Panc1 (cell line): ENCODE measurements at regions not wholly inside any gene's neighbourhood (a gene's known extent, or its start where the extent isn't known, plus 50 kb on each side); places are given as distances from the start of the nearest gene placed in this dataset.

ENCODE experiments used
- POLR2AphosphoS5 ChIP-seq: IDR thresholded peaks from 2 replicates; pipeline ENCODE4 v1.6.1; 2012; ENCODE audit warnings: mild to moderate bottlenecking, low read depth, low read length, moderate library complexity
- SIN3A ChIP-seq: IDR thresholded peaks from 2 replicates; pipeline ENCODE4 v1.6.1; 2012; ENCODE audit warnings: low read depth, mild to moderate bottlenecking, low read length, moderate library complexity, borderline replicate concordance; ENCODE audit not compliant: insufficient read depth
- TCF7L2 ChIP-seq: IDR thresholded peaks from 2 replicates; pipeline ENCODE4 v1.6.1; 2011; ENCODE audit warnings: mild to moderate bottlenecking, low read depth, low read length, inconsistent platforms
- TF ChIP-seq, protein P1 (sequence below): fragments of 450-650 bp; IDR thresholded peaks from 2 replicates; pipeline ENCODE4 v1.5.1; 2017; ENCODE audit warnings: mild to moderate bottlenecking
- TF ChIP-seq, protein P2 (sequence below), 2 experiments: IDR thresholded peaks; 2 replicates each; pipeline ENCODE4 v1.6.1; 2011 to 2012; ENCODE audit warnings: low read depth in 2 of 2, control low read depth in 1 of 2, low read length in 1 of 2, mild to moderate bottlenecking in 1 of 2, moderate library complexity in 1 of 2; ENCODE audit not compliant: insufficient read depth in 1 of 2

DNA sequence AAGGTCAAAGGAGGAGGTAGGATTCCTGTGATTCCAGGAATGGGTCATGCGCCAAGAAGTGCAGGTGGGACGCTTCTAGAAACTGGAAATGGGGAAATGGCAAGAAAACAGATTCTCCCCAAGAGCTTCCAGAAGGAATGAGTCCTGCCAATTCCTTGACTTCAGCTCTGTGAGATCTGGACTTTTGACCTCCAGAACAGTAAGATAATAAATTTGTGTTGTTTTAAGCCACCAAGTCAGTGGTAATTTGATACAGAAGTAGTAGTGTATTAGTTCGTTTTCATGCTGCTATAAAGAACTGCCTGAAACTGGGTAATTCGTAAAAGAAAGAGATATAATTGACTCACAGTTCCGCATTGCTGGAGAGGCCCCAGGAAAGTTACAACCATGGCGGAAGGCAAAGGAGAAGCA, 178.6 kb upstream of the GALNT17 start:
- TF ChIP-seq, protein P1, sequence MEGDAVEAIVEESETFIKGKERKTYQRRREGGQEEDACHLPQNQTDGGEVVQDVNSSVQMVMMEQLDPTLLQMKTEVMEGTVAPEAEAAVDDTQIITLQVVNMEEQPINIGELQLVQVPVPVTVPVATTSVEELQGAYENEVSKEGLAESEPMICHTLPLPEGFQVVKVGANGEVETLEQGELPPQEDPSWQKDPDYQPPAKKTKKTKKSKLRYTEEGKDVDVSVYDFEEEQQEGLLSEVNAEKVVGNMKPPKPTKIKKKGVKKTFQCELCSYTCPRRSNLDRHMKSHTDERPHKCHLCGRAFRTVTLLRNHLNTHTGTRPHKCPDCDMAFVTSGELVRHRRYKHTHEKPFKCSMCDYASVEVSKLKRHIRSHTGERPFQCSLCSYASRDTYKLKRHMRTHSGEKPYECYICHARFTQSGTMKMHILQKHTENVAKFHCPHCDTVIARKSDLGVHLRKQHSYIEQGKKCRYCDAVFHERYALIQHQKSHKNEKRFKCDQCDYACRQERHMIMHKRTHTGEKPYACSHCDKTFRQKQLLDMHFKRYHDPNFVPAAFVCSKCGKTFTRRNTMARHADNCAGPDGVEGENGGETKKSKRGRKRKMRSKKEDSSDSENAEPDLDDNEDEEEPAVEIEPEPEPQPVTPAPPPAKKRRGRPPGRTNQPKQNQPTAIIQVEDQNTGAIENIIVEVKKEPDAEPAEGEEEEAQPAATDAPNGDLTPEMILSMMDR = no peak
- TF ChIP-seq SIN3A = no peak
- TF ChIP-seq POLR2AphosphoS5 = no peak
- TF ChIP-seq, protein P2, sequence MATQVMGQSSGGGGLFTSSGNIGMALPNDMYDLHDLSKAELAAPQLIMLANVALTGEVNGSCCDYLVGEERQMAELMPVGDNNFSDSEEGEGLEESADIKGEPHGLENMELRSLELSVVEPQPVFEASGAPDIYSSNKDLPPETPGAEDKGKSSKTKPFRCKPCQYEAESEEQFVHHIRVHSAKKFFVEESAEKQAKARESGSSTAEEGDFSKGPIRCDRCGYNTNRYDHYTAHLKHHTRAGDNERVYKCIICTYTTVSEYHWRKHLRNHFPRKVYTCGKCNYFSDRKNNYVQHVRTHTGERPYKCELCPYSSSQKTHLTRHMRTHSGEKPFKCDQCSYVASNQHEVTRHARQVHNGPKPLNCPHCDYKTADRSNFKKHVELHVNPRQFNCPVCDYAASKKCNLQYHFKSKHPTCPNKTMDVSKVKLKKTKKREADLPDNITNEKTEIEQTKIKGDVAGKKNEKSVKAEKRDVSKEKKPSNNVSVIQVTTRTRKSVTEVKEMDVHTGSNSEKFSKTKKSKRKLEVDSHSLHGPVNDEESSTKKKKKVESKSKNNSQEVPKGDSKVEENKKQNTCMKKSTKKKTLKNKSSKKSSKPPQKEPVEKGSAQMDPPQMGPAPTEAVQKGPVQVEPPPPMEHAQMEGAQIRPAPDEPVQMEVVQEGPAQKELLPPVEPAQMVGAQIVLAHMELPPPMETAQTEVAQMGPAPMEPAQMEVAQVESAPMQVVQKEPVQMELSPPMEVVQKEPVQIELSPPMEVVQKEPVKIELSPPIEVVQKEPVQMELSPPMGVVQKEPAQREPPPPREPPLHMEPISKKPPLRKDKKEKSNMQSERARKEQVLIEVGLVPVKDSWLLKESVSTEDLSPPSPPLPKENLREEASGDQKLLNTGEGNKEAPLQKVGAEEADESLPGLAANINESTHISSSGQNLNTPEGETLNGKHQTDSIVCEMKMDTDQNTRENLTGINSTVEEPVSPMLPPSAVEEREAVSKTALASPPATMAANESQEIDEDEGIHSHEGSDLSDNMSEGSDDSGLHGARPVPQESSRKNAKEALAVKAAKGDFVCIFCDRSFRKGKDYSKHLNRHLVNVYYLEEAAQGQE (IDR thresholded peaks at IDR 0.05; ENCODE audit: insufficient read depth in 1 of 2, low read depth in 2 of 2, low read length in 1 of 2) = no peak
- no peak for TF ChIP-seq TCF7L2
